Activated CD4-positive, alpha-beta T cell treated with anti-CD3 and anti-CD28 coated beads, Interleukin-2, amount 50 U/mL, for 24 hours (primary cell): ENCODE measurements at regions not wholly inside any gene's neighbourhood (a gene's known extent, or its start where the extent isn't known, plus 50 kb on each side); places are given as distances from the start of the nearest gene placed in this dataset.
"Not testable (repeated sequence)": the region's sequence is repeated elsewhere in the genome, so short reads cannot be mapped to it uniquely, and the experiment has no call there.

Experiments used
- DNase-seq, 2 donors: peaks; one replicate each; pipeline ENCODE4 v3.0.0-alpha.2; 2020; ENCODE audit warnings: low read depth in 1 of 2, low spot score in 1 of 2

DNA sequence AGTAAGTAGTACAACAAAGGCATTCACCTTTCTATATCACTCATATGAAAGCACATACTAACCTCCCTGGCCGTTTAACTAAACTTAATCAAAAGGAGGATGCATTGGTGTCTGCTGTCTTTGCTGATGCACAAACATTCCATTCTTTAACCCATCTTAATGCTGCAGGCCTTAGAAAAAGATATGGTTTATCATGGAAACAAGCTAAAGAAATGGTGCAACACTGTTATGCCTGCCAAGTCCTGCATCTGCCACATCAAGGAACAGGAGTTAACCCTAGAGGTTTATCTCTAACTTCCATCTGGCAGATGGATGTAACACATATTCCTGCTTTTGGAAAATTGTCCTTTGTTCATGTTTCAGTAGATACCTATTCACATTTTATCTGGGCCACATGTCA is 296.5 kb upstream of the DKK2 start:
- DNase-seq: not testable (repeated sequence)

DNA sequence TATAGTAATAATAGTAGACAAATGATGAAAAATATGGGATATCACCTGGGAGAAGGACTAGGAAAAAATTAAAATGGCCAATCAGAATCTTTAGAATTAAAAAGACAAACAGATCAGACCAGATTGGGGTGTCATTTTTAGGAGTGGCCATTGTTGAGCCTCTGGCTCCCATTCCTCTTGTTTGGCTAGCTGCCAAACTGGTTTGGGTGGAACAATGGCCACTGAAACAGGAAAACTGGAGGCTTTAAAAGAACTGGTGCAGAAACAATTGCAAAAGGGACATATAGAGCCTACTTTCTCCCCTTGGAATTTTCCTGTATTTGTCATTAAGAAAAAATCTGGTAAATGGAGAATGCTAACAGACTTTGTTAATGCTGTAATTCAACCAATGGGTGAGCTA is 294.8 kb upstream of the DKK2 start:
- DNase-seq: no peak

DNA sequence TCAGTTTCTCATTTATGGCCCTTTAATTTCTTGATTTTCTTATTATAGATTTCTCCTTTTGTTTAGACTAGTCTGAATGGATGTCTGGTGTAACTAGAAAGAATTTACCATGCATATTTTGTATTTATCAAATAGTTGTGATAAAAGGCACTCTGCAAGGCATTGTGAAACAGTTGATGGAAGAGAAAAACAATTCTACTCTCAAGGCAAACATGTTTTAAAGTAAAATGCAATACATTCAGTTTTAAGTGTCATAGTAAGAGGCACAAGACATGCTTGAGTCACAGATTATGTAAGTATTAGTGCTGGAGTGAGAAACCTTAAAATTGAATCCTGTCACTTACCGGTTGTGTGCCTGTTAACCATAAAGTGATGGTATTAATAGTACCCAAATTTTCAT is 283.3 kb upstream of the DKK2 start:
- DNase-seq: no peak

DNA sequence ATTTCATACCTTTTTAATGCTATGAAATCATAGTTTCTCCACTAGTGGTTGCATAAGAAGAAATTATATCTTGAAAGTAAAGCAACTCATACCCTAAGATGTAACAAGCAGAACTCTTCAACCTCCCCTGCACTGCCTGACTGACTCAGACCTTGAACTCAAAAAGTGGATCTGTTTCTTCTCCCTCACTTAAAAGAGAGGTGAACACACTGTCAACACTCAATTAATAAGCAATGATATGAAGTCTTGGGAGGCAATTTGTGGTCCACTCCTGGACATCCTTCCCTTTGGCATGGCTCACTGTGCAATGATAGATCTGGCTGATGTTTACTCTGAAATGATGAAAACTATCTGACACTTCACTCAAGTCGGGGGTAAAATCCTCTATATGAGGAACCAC is 282.0 kb upstream of the DKK2 start:
- DNase-seq: no peak

DNA sequence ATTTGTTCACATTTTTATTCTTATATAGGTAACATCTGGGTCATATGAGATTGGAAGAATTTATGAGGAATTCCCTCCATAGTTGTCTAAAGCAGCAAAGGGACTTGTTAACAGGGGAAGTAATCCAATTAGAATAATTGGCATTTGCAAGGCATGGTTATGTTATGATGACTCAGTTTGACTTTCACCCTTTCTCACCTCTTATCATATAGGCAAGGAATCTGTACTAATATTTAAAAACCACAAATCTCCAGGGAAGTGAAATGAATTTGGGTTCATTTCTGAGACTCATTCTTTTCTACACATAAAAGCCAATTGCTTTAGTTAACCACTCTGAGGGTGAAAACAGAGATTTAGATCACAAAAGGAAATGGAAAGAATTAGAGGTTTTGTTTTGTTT is 281.5 kb upstream of the DKK2 start:
- no peak for DNase-seq

DNA sequence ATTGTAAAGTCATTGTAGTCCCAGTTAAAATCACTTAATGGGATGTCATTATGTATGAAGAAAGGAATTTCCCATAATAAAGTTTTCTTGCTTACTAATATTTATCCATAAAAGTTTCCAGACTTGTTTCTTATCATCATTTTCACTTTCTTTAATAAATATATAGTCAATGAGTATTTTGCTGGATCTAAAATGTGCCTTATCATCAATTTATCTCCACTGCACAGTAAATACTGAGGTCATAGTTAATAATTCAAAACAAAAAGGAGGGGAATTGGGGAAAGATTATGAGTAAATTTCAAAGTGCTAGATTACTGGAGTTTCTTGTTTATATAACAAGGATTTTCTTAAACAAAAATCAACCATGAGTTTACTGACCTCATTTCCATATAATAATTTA is 279.5 kb upstream of the DKK2 start:
- DNase-seq: no peak

DNA sequence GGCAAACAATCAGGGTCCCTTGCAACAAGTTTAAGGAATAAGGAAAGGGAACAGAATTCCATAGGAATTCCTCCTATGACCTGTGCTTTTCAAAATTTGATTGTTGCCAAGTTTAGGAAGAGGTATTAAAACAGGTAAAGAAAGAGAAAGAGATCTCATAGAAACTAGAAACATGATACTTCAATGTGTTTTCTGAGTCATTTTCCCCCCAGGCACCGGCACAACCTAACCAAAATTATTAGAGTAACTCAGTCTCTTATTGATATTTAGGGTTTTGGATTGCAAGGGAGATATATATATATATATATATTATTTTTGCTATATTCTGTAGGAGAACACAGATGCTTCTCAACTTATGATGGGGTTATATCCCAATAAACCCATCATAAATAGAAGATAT is 278.0 kb upstream of the DKK2 start:
- DNase-seq: no peak

DNA sequence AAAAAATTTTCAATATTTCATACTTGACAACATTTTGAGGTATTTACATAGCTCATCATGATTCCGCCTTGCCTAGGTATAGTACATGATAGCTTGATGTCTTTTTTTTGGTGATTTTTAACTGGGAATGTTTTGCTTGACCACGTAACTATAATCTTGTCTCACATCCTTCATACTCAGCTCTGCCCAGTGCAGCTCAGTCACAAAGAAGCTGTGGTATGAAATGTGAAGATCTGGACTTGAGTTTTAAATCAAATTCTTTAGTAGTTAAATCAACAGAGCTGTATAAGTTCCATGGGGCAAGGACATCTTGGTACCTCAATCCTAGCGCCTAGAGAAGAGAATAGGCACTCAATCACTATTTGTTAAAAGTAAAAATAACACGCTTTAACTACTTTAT is 276.3 kb upstream of the DKK2 start:
- DNase-seq: no peak

DNA sequence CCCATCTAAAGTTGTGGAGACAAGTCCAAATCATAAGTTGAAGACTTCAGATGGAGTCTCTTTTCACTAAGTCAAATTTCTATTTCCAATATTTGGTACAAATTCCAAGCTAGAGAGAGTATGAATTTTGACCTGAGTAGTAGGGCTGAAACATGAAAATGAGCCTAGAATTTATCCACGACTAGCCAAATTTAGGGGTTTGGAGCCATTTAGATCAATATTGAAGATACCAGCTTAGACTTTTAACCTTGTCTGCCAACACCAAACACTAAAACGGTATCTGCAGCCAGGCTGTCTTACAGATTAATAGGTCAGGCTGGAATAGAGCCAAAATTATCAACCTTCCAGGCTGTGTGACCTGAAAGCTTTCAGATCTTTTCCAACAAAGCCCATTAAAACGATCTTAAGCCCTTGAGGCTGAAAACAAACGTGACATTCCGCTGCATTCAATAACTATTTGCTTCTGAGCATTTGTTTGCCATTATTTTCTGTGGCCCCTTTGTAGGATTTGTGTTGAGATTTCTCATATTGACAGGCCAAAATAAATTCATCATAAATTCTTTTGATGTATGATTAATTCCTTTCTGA is 268.7 kb upstream of the DKK2 start:
- no peak for DNase-seq

DNA sequence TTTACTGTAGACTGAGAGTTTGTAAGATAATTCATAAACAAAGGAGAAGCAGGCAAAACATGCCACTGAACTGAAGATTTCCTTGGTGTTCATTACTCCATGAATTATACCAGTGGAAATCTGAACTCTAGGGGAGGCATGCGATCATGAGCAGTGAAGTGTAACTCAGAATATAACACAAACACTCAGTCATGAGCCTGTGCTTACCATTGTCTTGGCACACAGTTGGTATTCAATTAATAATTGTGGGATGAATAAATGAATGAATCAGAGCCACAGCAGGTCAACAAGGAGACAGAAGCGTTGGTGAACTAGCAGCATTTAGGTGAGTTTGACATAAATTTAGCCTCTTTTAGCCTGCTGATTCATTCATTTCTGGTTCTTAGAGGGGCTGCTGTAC is 263.5 kb upstream of the DKK2 start:
- DNase-seq: no peak

DNA sequence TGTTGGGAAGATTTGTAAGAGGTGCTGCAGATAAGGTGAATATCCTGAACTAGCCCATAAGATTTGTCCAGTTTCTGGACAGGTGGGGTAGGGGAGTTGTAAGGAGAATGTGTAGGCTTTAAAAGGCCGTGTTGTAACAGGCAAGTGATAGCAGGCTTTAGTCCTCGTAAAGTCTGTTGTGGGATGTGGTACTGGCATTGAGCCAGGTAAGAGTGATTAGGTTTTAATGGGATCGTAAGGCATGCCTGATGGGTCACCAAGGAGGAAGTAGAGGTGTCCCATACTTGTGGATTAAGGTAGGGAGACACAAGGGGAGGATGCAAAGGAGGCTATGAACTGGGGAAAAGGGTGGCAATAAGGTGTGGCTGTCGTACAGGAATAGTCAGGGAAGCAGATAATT is 256.9 kb upstream of the DKK2 start:
- no peak for DNase-seq

DNA sequence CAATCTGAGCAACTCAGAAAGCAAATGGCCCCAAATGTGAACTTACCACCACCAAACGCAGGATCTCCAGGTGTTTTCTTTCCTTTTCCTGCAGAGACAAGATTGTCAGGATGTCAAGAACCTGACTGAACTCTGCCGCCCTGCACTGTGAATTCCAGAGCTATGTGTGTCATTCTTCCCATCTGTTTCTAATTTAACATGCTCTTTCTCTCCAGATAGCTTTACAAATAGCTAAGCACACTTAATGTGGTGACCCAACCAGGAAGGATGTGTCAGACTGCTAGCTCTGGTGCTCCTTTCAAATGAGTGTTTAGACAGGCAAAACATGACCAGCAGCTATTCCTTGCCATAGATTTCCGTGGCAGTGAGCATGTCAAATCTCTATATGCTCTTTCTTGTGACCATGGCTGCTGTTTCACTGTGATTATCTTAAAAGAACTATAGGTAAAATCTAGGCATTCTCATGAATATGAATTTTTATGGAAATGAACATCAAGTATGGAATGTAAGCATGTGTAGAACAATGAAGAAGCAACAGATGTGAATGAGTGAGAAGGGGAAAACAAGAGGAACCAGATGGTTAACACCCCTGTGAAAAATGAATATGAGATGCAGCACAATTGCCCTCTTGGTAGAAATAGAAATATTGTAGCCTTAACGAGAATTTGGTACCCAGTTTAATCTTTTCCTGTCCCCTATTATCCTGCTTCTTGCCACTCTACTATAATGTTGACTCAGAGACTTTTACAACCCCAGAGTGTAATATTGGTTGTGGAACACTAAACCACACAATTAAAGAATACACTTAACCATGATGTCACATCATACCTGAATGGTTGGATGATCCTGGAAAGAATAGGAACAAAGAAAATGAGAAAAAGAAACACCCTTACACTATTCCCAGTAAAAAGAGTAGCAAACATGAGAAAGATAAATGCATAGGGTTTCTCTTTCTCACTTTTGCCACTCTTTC is 247.8 kb upstream of the DKK2 start:
- no peak for DNase-seq

DNA sequence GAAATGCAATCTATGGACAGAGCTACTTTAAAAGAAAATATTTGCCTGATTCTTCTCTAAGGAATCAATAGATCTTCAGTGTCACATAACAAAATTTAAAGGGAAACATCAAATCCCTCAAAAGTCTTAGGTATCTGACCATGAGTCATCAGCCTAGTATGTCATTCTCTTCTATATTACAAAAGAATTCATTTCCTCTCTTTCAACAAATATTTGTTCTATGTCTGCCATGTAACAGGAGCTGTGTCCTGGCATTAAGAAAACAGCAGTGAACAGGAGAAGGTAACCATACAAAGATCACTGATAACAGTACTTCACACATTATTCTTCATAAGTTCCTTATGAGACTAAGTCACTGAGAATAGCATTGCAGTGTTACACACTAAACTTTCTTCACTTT is 243.6 kb upstream of the DKK2 start:
- DNase-seq: no peak

DNA sequence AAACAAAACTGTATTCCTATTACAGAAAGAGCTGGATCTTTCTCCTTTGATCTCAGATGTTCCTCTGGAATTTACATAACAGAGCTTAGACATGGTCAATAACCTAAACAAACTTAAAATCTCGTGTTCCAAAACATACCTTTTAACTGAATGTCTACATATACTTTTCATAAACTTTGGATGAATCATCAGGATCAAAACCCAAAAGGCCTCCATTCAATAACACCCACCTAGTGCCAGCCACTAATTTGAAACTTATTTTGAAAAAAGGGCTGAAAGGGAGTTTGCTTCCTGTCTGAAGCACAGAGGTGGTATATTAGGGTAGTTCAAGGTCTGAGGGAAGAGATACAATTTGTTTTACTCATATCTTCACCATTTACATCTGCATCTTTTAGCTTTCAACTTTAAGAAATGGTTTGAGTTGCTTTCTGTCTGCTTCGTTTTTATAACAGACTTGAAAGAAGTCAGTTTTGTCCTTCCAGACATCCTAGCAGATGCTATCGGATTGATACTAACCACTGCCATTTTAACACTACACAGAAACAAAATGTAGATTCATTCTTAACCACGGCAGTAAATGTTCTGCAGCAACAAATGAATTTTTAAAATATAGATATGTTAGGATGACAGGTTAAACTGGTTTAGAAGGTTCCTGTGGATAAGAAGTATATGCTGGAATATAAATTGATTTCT is 242.8 kb upstream of the DKK2 start:
- DNase-seq: no peak

DNA sequence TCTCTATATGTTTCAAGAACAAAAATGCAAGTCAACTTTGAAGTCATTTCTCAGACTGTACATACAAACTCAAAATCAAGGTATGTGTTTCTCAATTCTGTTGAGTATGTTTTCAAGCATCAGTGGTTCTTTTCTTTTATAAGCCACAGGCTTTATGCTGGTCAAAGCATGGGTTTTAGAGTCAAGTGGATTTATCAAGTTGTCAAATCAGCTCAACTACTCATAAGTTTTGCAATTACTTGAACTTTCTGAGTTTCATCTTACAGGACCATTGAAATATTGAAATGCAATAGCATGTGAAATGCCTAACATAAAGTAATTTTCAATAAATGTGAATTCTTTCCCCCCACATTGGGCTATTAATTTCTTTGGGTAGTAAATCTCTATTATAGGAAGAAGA is 239.9 kb upstream of the DKK2 start:
- no peak for DNase-seq

DNA sequence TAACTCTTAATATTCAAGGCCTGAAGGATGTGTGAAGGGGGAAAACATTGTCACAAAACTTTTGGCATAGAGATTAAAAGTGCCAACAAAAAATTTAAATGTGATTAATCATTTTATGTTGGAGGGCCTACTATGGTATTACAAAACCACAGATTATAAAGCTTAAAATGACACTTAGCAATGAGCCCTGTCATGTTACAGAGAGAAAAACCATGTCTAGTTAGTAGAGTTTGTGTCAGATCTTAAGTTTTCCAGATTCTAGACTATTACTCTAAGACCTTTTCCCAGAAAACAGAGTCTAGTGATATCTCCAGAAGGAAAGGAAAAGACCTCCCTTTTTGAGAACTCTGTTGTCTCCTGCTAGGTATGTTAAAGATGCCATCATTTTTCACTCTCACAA is 239.1 kb upstream of the DKK2 start:
- no peak for DNase-seq

DNA sequence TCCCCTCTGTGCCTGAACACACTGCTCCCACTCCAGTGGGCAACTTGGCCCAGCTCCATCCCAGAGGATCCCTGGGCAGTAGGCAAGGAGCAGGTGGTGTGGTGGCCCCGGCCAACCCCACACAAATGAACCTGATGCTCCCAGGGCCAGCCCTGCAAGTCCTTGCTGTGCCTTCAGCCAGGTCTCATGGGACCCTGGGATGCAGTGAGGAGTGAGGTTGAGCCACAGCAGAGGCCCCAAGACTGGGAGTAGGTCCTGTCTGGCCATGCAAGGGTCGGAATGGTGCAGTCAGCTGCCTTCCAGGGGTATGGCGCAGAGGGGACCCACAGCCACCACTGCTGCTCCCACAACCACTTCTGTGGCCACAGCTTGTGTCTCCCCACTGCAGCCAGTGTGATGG is 234.5 kb upstream of the DKK2 start:
- DNase-seq: no peak

DNA sequence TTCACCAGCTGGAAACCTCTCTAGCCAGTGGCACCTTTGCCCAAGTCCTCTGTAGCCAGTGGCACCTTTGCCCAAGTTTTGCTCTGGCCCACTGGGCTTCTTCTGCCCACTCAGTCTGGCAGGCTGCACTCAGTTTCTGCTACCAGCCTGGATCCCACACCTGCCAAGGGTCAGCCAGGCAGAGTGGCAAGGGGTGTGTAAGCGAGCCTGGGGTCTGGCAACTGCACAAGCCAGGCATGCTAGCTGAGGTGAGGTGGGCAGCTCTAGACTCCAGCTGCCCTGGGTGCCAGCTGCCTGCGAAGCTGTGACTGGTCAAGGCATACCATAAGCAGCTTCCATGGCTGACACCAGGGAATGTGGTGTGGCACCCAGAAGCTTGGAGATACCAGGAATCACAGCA is 233.1 kb upstream of the DKK2 start:
- no peak for DNase-seq

DNA sequence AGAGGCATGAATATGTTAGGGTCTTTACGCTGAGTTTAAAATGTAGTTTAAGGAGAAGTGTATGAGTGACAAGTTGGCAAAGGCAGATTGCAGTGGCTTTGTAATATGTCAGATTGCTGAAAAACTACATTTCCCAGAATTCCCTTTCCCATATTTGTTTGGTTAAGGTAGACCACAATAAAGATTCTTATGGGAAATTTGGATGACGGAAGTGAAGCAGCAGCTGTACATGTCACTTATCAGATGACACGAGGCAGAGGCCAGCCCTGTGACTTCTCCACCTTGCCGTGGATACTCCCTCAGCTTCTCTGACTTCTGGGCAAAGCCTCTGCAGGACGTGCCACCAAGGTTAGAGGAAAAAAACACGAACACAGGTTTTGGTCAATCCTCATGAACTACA is 229.7 kb upstream of the DKK2 start:
- no peak for DNase-seq

DNA sequence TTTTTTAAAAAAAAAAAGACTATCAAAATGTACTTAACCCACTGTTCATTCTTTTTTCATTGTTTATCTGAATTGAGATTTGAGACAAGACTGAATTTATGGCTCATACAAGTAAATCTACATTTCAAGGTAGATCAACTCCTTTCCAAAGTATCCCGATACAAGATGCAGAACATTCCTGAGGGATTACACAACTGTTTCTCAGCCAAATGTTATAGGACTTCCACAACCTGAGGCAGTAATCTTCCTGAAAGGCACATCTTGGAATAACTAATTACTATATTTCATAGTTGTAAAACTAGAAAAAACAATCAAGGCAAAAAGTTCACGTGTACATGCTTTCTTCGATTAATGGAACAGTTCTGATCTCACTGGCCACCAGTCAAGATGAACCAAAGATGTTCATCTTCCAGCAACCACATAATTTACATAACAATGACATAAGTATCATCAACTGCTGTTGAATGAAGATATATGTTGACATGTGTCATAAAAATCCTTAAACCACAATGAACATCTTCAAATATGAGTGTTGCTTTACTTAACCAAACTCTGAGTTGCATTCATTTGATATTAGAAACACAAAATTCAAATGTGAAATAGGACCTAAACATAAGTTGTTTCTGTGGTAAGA is 225.2 kb upstream of the DKK2 start:
- DNase-seq: no peak

DNA sequence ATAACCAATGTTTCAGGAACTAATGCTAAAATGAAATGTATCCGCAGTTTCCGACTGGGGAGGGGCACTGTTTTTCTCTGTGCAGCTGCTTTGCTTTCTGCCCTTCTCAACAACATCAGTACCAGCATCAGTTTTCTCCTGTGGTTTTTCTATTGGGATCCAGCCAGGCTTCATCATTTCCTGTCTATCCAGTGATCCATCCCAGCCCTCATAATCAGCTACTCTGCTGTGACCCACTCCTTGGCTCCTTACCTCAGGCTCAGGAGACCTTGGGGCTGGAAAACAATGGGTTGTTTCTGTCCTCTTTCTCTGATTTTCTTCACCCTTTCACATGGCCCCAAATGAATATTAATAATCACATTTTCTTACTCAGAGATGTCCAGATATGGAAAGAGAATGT is 222.2 kb upstream of the DKK2 start:
- no peak for DNase-seq

DNA sequence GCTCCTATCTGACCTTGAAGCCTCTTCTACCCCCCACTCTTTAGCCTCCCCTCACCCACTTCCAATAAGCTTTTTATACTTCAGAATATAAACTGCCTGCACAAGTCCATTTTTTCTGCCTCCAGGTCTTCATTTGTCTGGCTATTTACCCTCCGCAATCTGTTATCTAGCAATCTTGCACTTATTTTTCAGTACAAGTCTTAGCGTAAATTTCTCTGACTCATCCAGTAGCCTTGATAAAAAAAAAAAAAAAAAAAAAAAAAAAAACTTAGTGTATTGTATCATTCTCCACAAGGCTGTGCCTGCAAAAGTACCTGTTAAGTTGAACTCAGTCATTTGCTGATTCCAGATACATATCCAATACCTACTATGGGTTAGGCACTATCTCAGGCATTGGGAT is 219.5 kb upstream of the DKK2 start:
- DNase-seq: no peak
